ENCODE measurements at regions not wholly inside any gene's neighbourhood (a gene's known extent, or its start where the extent isn't known, plus 50 kb on each side); places are given as distances from the start of the nearest gene placed in this dataset.
A peak's percentile ranks its signal among the peaks of the same experiment; 100 is the strongest.
"Not testable (repeated sequence)": the region's sequence is repeated elsewhere in the genome, so short reads cannot be mapped to it uniquely, and the experiment has no call there.

GRCh38 chr7:65453341-65454030, 79.8 kb downstream of the ZNF92 start:
- no peak for DNase-seq

GRCh38 chr7:65454469-65454868, 80.8 kb downstream of the ZNF92 start:
- DNase-seq: no peak

GRCh38 chr7:65455050-65455449, 81.4 kb downstream of the ZNF92 start:
- not testable (repeated sequence) for DNase-seq

- no peak for DNase-seq
Observed at GRCh38 chr7:65457705-65458104, 84.0 kb downstream of the ZNF92 start.

- DNase-seq: no peak
Observed at GRCh38 chr7:65459438-65459837, 85.8 kb downstream of the ZNF92 start.

- DNase-seq: no peak
Observed at GRCh38 chr7:65462148-65462716, 88.6 kb downstream of the ZNF92 start.

- no peak for DNase-seq
Observed at GRCh38 chr7:65463184-65463583, 89.5 kb downstream of the ZNF92 start.

- not testable (repeated sequence) for DNase-seq
Observed at GRCh38 chr7:65469919-65470558, 96.4 kb downstream of the ZNF92 start.

- no peak for DNase-seq
Observed at GRCh38 chr7:65471587-65471986, 97.9 kb downstream of the ZNF92 start.

GRCh38 chr7:65475040-65475726, 101.5 kb downstream of the ZNF92 start:
- no peak for DNase-seq

- DNase-seq: peak; percentile 38
Observed at GRCh38 chr7:65475734-65476319, 102.2 kb downstream of the ZNF92 start.

- no peak for DNase-seq
Observed at GRCh38 chr7:65477326-65477725, 103.7 kb downstream of the ZNF92 start.

- DNase-seq: no peak
Observed at GRCh38 chr7:65489260-65489767, 115.7 kb downstream of the ZNF92 start.

GRCh38 chr7:65496697-65497096, 123.0 kb downstream of the ZNF92 start:
- DNase-seq: not testable (repeated sequence)

- no peak for DNase-seq
Observed at GRCh38 chr7:65503434-65504152, 129.9 kb downstream of the ZNF92 start.

- not testable (repeated sequence) for DNase-seq
Observed at GRCh38 chr7:65504504-65505319, 131.1 kb downstream of the ZNF92 start.

GRCh38 chr7:65505320-65505633, 131.6 kb downstream of the ZNF92 start:
- not testable (repeated sequence) for DNase-seq

GRCh38 chr7:65508581-65509367, 135.1 kb downstream of the ZNF92 start:
- DNase-seq: not testable (repeated sequence)

- no peak for DNase-seq
Observed at GRCh38 chr7:65509368-65510186, 135.9 kb downstream of the ZNF92 start.

GRCh38 chr7:65510187-65510538, 136.5 kb downstream of the ZNF92 start:
- DNase-seq: not testable (repeated sequence)
